Liver (tissue), 3 donors: ENCODE measurements at regions not wholly inside any gene's neighbourhood (a gene's known extent, or its start where the extent isn't known, plus 50 kb on each side); places are given as distances from the start of the nearest gene placed in this dataset.

Source experiments
- CTCF ChIP-seq: fragments of 150-350 bp; IDR thresholded peaks from 2 replicates; pipeline ENCODE4 v1.5.1; 2017; ENCODE audit warnings: improper control_type of control experiment, low read depth, low read length; ENCODE audit not compliant: missing input control
- EGR1 ChIP-seq, 2 donors: IDR thresholded peaks; 2 replicates each; pipeline ENCODE4 v1.6.1; 2016 to 2018; ENCODE audit warnings: antibody characterized with exemption in 2 of 2, low read depth in 2 of 2
- GABPA ChIP-seq, 2 donors: IDR thresholded peaks in 1 of 2; conservative IDR thresholded peaks in 1 of 2; 2 replicates each; pipeline ENCODE4 v1.6.1; 2016; ENCODE audit warnings: antibody characterized with exemption in 2 of 2, mild to moderate bottlenecking in 1 of 2, moderate library complexity in 1 of 2
- HNF4G ChIP-seq: IDR thresholded peaks from 2 replicates; pipeline ENCODE4 v1.6.1; 2016; ENCODE audit warnings: antibody characterized with exemption
- MAX ChIP-seq: IDR thresholded peaks from 2 replicates; pipeline ENCODE4 v1.6.1; 2016; ENCODE audit warnings: antibody characterized with exemption
- REST ChIP-seq: IDR thresholded peaks from 2 replicates; pipeline ENCODE4 v1.6.1; 2016; ENCODE audit warnings: antibody characterized with exemption, mild to moderate bottlenecking
- RXRA ChIP-seq, 2 donors: IDR thresholded peaks; 2 replicates each; pipeline ENCODE4 v1.6.1; 2017 to 2018; ENCODE audit warnings: antibody characterized with exemption in 2 of 2, mild to moderate bottlenecking in 1 of 2
- SP1 ChIP-seq: IDR thresholded peaks from 2 replicates; pipeline ENCODE4 v1.6.1; 2018; ENCODE audit warnings: antibody characterized with exemption, mild to moderate bottlenecking
- TAF1 ChIP-seq: conservative IDR thresholded peaks from 2 replicates; pipeline ENCODE4 v1.6.1; 2016; ENCODE audit warnings: antibody characterized with exemption, mild to moderate bottlenecking
- YY1 ChIP-seq: IDR thresholded peaks from 2 replicates; pipeline ENCODE4 v1.6.1; 2016; ENCODE audit warnings: antibody characterized with exemption, mild to moderate bottlenecking
- ZBTB33 ChIP-seq: IDR thresholded peaks from 2 replicates; pipeline ENCODE4 v1.6.1; 2016; ENCODE audit warnings: antibody characterized with exemption
- donor health status: healthy.
- donor health status: healthy.

GRCh38 chr6:66949191-66949661 is 1242.2 kb upstream of the EYS start:
- TF ChIP-seq CTCF (no peak), GABPA (IDR thresholded peaks at IDR 0.05 in 1 of 2, conservative IDR thresholded peaks at IDR 0.05 in 1 of 2) (no peak), TAF1 (no peak), MAX (no peak), ZBTB33 (no peak), SP1 (no peak), YY1 (no peak), REST (no peak), HNF4G (no peak), EGR1 (IDR thresholded peaks at IDR 0.05; ENCODE audit: low read depth in 2 of 2) (no peak), RXRA (IDR thresholded peaks at IDR 0.05) (no peak)
